ENCODE measurements at regions not wholly inside any gene's neighbourhood (a gene's known extent, or its start where the extent isn't known, plus 50 kb on each side); places are given as distances from the start of the nearest gene placed in this dataset.

DNA sequence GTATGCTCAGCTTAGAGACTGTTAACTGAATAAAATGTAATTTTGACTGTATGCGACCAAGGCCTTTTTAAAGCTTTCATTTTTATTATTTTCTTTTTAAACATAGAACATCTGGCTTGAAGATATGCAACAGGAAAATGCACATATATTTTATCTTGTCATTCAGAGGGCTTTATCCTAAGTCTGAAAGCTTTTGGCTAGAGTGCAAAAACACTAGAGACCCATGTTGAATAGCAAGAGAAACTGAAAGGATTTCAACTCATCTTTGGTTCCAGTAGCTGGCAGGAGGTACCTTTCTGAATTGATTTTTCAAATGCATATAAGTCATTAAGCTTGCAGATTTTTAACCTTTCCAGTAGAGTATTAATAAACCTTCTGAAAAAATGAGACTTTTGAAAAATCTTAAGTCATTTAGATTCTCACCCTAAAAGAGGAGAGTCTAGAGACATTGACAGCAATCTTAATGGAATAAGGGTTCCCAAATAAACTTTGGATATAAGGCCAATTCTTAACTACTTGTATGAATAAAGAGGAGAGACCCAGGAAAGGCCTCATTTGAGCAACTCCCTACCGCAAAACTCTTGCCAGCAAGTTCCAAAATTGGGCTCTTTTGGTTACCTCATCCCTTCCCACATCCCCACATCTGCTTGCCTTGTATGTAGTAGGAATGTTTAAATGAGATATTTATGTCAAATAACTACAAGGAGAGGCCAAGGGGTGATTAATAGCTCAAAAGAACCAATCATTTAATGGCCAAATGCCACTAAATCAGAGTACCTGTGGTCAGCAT, 454.4 kb downstream of the HTR7 start:
- no peak for DNase-seq (ENCODE audit: low read depth)

- DNase-seq (ENCODE audit: low read depth) = peak; percentile 19
These were observed 450.7 kb downstream of the HTR7 start for GRCh38 chr10:90407131-90407530.

GRCh38 chr10:90407851-90408250, 450.0 kb downstream of the HTR7 start:
- DNase-seq (ENCODE audit: low read depth) = no peak

DNA sequence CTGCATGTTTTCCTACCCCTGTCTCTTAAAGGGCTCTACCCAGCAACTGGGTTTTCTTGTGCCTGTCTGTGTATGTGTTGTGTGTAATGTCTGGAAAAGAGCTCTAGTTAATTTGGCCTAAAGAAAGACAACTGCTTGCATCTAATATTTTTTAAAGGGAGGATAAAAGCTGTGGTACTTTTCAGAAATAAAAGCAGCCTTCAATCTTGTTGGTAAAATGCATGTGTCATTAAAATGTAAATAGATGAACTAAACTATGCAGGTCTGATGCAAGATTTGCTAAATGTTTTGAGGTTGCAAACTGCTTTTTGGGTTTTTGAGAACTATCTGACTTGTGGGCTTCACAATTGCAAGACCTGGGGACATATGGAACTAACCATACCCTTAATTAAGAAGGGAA, 445.3 kb downstream of the HTR7 start:
- DNase-seq (ENCODE audit: low read depth) = no peak

GRCh38 chr10:90413196-90413595, 444.6 kb downstream of the HTR7 start:
- DNase-seq (ENCODE audit: low read depth) = no peak

- DNase-seq (ENCODE audit: low read depth) = no peak
These were observed 442.9 kb downstream of the HTR7 start for GRCh38 chr10:90414926-90415325.

- peak; percentile 90 for DNase-seq (ENCODE audit: low read depth)
These were observed 440.8 kb downstream of the HTR7 start for GRCh38 chr10:90417029-90417428.

- DNase-seq (ENCODE audit: low read depth) = peak; percentile 66
These were observed 440.2 kb downstream of the HTR7 start for GRCh38 chr10:90417476-90418210.

DNA sequence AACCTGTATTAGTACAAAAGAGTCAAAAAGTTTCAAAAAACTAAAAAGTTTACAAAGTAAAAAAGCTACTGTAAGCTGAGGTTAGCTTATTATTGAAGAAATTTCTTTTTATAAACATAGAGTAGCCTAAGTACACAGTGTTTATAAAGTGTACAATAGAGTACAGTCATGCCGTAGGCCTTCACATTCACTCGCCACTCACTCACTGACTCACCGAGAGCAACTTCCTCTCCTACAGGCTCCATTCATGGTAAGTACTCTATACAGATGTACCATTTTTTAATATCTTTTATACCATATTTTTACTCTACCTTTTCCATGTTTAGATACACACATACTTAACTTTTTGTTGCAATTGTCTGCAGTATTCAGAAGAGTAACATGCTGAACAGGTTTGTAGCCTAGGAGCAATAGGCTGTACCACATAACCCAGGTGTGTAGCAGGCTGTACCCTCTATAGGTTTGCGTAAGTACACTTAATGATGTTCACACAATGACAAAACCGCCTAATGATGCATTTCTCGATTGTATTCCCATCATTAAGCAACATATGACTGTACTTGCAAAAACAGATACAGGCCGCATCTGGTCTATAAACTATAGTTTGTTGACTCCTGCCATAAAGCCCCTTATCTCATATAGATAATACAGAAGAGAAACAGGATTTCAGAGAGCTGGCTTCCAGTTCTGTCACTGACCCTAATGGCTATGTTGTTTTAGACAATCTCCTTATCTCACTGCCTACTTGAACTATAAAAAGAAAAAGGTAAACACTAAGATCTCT, 438.8 kb downstream of the HTR7 start:
- peak; percentile 88 for DNase-seq (ENCODE audit: low read depth)

DNA sequence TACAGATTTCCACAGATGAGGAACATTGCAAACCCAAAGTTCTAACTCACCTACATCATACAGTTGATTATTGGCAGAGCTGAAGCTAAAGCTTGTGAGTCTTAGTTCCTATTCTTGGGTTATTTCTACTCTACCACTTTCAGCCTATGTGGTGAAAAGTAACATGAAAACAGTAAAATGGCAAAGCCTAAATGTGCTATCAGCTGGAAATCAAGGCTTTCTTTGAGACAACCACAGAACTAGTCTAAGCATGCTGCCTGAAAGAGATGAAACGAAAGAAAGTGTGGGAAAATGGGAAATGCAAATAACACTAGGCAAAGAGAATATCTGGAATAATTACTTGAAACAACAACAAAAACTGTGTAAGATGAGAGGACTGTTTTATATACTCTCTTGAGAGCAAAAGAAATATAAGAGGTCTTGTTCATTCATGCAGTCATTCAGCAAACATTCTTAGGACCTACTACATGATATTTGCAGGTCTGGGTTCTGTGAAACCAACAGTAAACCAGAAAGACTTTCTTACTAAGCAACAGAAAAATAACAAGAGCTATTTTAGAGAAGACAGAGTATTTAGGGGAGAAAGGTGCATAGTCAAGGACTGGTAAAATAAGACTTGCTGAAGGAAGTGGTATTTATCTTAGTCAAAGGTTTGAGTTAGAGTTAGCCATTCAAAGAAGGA, 437.1 kb downstream of the HTR7 start:
- DNase-seq (ENCODE audit: low read depth) = no peak

DNA sequence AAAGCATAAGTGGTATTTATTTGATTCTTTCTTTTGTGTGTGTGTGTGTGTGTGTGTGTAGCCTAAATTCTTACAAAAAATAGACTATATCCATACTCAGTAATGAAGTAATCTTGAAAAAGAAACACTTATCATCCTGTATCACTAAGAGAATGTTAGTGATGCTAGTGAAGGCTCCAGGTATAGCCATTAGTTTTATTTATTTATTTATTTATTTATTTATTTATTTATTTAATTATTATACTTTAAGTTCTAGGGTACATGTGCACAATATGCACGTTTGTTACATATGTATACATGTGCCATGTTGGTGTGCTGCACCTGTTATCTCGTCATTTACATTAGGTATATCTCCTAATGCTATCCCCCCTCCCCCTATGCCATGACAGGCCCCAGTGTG, 436.0 kb downstream of the HTR7 start:
- DNase-seq (ENCODE audit: low read depth) = no peak

DNA sequence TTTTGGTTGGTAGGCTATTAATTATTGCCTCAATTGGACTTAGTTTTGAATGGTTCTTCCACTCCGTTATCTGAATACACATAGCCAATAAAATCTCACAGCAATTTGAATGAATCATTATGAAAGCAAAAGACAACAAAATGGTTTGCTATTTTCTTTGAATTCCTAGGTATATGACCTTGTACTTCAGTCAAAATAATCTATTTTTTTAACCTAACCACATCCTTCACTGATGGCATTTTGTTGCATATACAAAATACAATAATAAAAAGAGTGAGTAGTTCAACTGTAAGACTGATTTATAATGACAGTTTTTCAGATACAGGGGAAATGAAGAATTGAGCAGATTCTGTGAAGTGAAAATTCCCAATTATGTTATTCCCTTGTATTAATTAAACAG, 433.1 kb downstream of the HTR7 start:
- DNase-seq (ENCODE audit: low read depth) = no peak

DNA sequence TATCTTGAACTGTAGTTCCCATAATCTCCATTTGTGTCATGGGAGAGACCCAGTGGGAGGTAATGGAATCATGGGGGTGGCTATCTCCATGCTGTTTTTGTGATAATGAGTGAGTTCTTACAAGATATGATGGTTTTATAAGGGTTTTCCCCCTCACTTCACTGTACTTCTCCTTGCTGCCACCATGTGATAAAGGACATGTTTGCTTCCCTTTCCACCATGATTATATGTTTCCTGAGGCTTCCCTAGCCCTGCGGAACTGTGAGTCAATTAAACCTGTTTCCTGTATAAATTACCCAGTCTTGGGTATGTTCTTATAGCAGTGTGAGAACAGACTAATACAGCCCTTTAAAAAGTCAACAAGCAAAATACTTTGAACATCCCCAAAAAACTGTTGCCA, 427.7 kb downstream of the HTR7 start:
- DNase-seq (ENCODE audit: low read depth) = no peak

GRCh38 chr10:90432866-90433265, 425.0 kb downstream of the HTR7 start:
- DNase-seq (ENCODE audit: low read depth) = peak; percentile 41

- DNase-seq (ENCODE audit: low read depth) = no peak
These were observed 422.5 kb downstream of the HTR7 start for GRCh38 chr10:90435296-90435695.

DNA sequence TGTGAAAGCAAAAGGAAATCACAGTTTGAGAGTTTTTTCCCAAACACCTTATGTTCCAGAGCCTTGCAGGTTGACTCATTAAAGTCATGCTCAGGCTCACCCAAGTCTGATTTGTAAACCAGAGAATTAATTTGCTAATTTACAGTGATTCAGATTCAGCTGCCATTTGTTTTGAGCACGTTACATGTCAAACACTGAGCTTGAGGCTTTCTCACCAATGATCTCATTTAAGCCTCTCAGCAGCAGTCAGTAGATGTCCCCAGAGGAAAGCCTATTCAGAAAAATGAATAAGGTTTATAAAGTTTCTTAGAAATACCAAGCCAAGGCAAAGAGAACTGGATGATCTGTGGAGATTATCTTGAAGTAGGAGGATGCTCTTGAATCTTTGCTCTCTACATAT, 420.4 kb downstream of the HTR7 start:
- DNase-seq (ENCODE audit: low read depth) = peak; percentile 58

GRCh38 chr10:90440870-90441269, 417.0 kb downstream of the HTR7 start:
- DNase-seq (ENCODE audit: low read depth) = no peak

- DNase-seq (ENCODE audit: low read depth) = no peak
These were observed 414.5 kb downstream of the HTR7 start for GRCh38 chr10:90443342-90443741.

GRCh38 chr10:90447831-90448230, 410.0 kb downstream of the HTR7 start:
- no peak for DNase-seq (ENCODE audit: low read depth)

- no peak for DNase-seq (ENCODE audit: low read depth)
These were observed 407.0 kb downstream of the HTR7 start for GRCh38 chr10:90450797-90451196.

- no peak for DNase-seq (ENCODE audit: low read depth)
These were observed 406.6 kb downstream of the HTR7 start for GRCh38 chr10:90451283-90451682.

DNA sequence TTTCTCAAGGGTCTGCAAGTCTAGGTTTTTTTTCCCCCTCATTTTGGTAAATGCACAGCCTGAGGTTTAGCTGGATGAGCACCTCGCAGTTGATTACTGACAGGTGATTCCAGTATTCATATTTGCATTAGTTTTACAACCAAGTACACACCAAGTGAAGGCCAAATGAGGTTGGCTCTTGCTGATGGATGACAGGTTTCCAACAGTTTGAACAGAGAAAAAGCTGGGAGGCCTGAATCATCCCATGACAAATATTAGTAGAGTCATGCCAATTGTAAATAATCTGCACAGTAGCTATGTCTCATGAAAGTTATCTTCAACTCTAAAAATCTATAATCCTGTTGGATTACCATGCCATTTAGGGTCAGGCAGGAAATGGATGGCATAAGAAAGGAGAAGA, 399.8 kb downstream of the HTR7 start:
- DNase-seq (ENCODE audit: low read depth) = no peak

Measured in renal cortical epithelial cell (primary cell).